GM12878 (cell line): ENCODE measurements at regions not wholly inside any gene's neighbourhood (a gene's known extent, or its start where the extent isn't known, plus 50 kb on each side); places are given as distances from the start of the nearest gene placed in this dataset.
A peak's percentile ranks its signal among the peaks of the same experiment; 100 is the strongest.
"Not testable (repeated sequence)": the region's sequence is repeated elsewhere in the genome, so short reads cannot be mapped to it uniquely, and the experiment has no call there.

Source experiments
- ATAC-seq: fragments of 200-7000 bp; cut with Tn5 transposase; 3 replicates; pipeline ENCODE4 v1.9.1; 2020; ENCODE audit warnings: mild to moderate bottlenecking, moderate library complexity
- BruUV-seq: library from RNA; stranded (reverse); fragments of 400-500 nt; replicated peaks from 2 replicates; lab custom pipeline; 2021; lab: Mats Ljungman, UMichigan
- CTCF ChIA-PET: fragments of 300-600 bp; sonication (Branson Sonifier 250); formaldehyde crosslinking; extraction: SDS; loops from one replicate; lab custom pipeline; 2021; ENCODE audit warnings: inconsistent platforms; lab: Yijun Ruan, JAX
- POLR2A ChIA-PET: fragments of 350-600 bp; formaldehyde crosslinking; extraction: SDS; loops from one replicate; lab custom pipeline; 2021; ENCODE audit warnings: inconsistent platforms; lab: Charles Lee
- RAD21 ChIA-PET: fragments of 300-600 bp; sonication (Branson Sonifier 250); formaldehyde crosslinking; loops from one replicate; lab custom pipeline; 2023; ENCODE audit warnings: antibody characterized with exemption; ENCODE audit not compliant: unreplicated experiment; lab: Charles Lee
- SMC1A ChIA-PET: fragments of 300-600 bp; sonication (Branson Sonifier 250); formaldehyde crosslinking; loops from one replicate; lab custom pipeline; 2023; ENCODE audit not compliant: unreplicated experiment, uncharacterized antibody; lab: Charles Lee
- DNase-seq: peaks from one replicate; pipeline ENCODE4 v3.0.0-alpha.2; 2011; ENCODE audit warnings: low read depth, low spot score
- FAIRE-seq: peaks from 3 replicates; lab custom pipeline; 2011; peaks lifted over from hg19 to GRCh38; lab: Jason Lieb, UNC
- H2AFZ ChIP-seq: 2 replicates; pipeline ENCODE4 v1.6.0; 2011; ENCODE audit warnings: low read depth, low read length, control low read depth; ENCODE audit not compliant: control insufficient read depth
- H3K27ac ChIP-seq: 2 replicates; pipeline ENCODE4 v1.5.1; 2011; ENCODE audit warnings: control low read depth; ENCODE audit not compliant: control insufficient read depth, insufficient read depth
- H3K27me3 ChIP-seq, 2 experiments: replicated peaks in 1 of 2; 2 replicates each; pipeline versions ENCODE4 v1.6.0 to v1.6.1; 2011; ENCODE audit warnings: low read length in 1 of 2; ENCODE audit not compliant: control insufficient read depth in 2 of 2, insufficient read depth in 2 of 2
- H3K36me3 ChIP-seq, 2 experiments: 2 replicates each; pipeline ENCODE4 v1.5.1; 2011; ENCODE audit warnings: low read length in 1 of 2; ENCODE audit not compliant: control insufficient read depth in 2 of 2, insufficient read depth in 2 of 2
- H3K4me1 ChIP-seq: 2 replicates; pipeline ENCODE4 v1.6.1; 2011; ENCODE audit warnings: mild to moderate bottlenecking, low read length, moderate library complexity, mixed read lengths; ENCODE audit not compliant: control insufficient read depth, insufficient read depth
- H3K4me2 ChIP-seq: 2 replicates; pipeline ENCODE4 v1.6.0; 2011; ENCODE audit warnings: control low read depth; ENCODE audit not compliant: control insufficient read depth, insufficient read depth
- H3K4me3 ChIP-seq: fragments of 200-600 bp; sonication (generic); 2 replicates; pipeline ENCODE4 v1.5.1; 2016
- H3K79me2 ChIP-seq: 2 replicates; pipeline ENCODE4 v1.6.0; 2011; ENCODE audit warnings: low read length; ENCODE audit not compliant: control insufficient read depth, insufficient read depth
- H3K9ac ChIP-seq: 2 replicates; pipeline ENCODE4 v1.8.0; 2011; ENCODE audit warnings: low read length, control low read depth, mixed read lengths; ENCODE audit not compliant: control insufficient read depth, insufficient read depth
- H3K9me3 ChIP-seq: replicated peaks from 3 replicates; pipeline ENCODE4 v1.5.1; 2011; ENCODE audit warnings: mild to moderate bottlenecking, low read length; ENCODE audit not compliant: control insufficient read depth, insufficient read depth
- H4K20me1 ChIP-seq: 2 replicates; pipeline ENCODE4 v1.6.0; 2011; ENCODE audit not compliant: control insufficient read depth, insufficient read depth
- NFYA ChIP-seq: IDR thresholded peaks from 2 replicates; pipeline ENCODE4 v1.6.1; 2011; ENCODE audit warnings: low read depth, mild to moderate bottlenecking, low read length, improper control_type of control experiment, borderline replicate concordance
- RAD51 ChIP-seq: fragments of 450-650 bp; IDR thresholded peaks from 2 replicates; pipeline ENCODE4 v1.6.1; 2016; ENCODE audit warnings: moderate library complexity, mild to moderate bottlenecking, inconsistent platforms
- ZNF24 ChIP-seq: fragments of 450-650 bp; IDR thresholded peaks from 2 replicates; pipeline ENCODE4 v1.6.1; 2017; ENCODE audit warnings: antibody characterized with exemption, mild to moderate bottlenecking
- WGBS: methylation state at CpG from one replicate; pipeline ENCODE4 v1.1.6; 2016; ENCODE audit warnings: low lambda C conversion rate; ENCODE audit not compliant: insufficient replicate concordance, insufficient coverage; ENCODE audit errors: missing lambda C conversion rate; 5-methylcytosine and 5-hydroxymethylcytosine counted together
- in situ Hi-C: fragments of 300-500 bp; cut with MboI; formaldehyde crosslinking; loops from 9 replicates; pipeline ENCODE4 v1.14.3; 2018; ENCODE audit warnings: mixed read lengths
- intact Hi-C: fragments of 100-400 bp; cut with micrococcal nuclease; formaldehyde crosslinking; loops from one replicate; pipeline ENCODE4 v1.14.2; 2022; ENCODE audit not compliant: unreplicated experiment
- TF ChIP-seq, protein P1 (sequence below): fragments of 450-650 bp; IDR thresholded peaks from 2 replicates; pipeline ENCODE4 v1.6.1; 2016; ENCODE audit warnings: mild to moderate bottlenecking

GRCh38 chr7:136267822-136268221, 290.7 kb upstream of the MTPN start:
- Histone ChIP-seq H3K9me3 (no peaks in the 10 kb centered on the region; the same call in 2 of the 3 replicates), H3K79me2 (no peaks in the 10 kb centered on the region), H4K20me1 (no peaks in the 10 kb centered on the region), H3K9ac (no peak overlapping the region), H3K4me1 (no peaks in the 10 kb centered on the region), H3K27ac (no peak overlapping the region), H2AFZ (no peak overlapping the region), H3K27me3 (no peaks in the 10 kb centered on the region), H3K4me2 (no peak overlapping the region), H3K36me3 (no peaks in the 10 kb centered on the region), H3K4me3 (no peak overlapping the region)
- TF ChIP-seq ZNF24: peak; percentile 51; the same call in 1 of the 2 replicates
- TF ChIP-seq NFYA: no peak
- in situ Hi-C loops (no loop called here), intact Hi-C loops (no loop called here)
- no peak for FAIRE-seq
- ChIA-PET SMC1A (no interaction called here), POLR2A (no interaction called here), RAD21 (no interaction called here), CTCF (no interaction called here)
- DNase-seq: no peak
- ATAC-seq: no peak
- WGBS: 93% methylated on average over 2 of the region's 2 CpGs
- BruUV-seq: no TSS peak

- RAD21 ChIA-PET: no interaction called here
- DNase-seq: no peak
- H4K20me1 ChIP-seq: no peaks in the 10 kb centered on the region
- H3K4me1 ChIP-seq: no peaks in the 10 kb centered on the region
- no peaks in the 10 kb centered on the region for H3K36me3 ChIP-seq
- no peak overlapping the region for H3K4me3 ChIP-seq
- no peaks in the 10 kb centered on the region for H3K27me3 ChIP-seq
- H3K9ac ChIP-seq: no peak overlapping the region
- H3K9me3 ChIP-seq: no peaks in the 10 kb centered on the region; the same call in 2 of the 3 replicates
- SMC1A ChIA-PET: no interaction called here
- TF ChIP-seq, protein P1, sequence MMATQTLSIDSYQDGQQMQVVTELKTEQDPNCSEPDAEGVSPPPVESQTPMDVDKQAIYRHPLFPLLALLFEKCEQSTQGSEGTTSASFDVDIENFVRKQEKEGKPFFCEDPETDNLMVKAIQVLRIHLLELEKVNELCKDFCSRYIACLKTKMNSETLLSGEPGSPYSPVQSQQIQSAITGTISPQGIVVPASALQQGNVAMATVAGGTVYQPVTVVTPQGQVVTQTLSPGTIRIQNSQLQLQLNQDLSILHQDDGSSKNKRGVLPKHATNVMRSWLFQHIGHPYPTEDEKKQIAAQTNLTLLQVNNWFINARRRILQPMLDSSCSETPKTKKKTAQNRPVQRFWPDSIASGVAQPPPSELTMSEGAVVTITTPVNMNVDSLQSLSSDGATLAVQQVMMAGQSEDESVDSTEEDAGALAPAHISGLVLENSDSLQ: no peak
- no peak for TF ChIP-seq RAD51
- BruUV-seq: no TSS peak
- no peak overlapping the region for H3K27ac ChIP-seq
- ATAC-seq: no peak
- intact Hi-C loops (no loop called here), in situ Hi-C loops (no loop called here)
- POLR2A ChIA-PET: no interaction called here
- no peak for FAIRE-seq
- no peaks in the 10 kb centered on the region for H3K79me2 ChIP-seq
- no peak overlapping the region for H2AFZ ChIP-seq
- CTCF ChIA-PET: no interaction called here
- no peak overlapping the region for H3K4me2 ChIP-seq
Observed at GRCh38 chr7:136266457-136266856, 289.3 kb upstream of the MTPN start.

DNA sequence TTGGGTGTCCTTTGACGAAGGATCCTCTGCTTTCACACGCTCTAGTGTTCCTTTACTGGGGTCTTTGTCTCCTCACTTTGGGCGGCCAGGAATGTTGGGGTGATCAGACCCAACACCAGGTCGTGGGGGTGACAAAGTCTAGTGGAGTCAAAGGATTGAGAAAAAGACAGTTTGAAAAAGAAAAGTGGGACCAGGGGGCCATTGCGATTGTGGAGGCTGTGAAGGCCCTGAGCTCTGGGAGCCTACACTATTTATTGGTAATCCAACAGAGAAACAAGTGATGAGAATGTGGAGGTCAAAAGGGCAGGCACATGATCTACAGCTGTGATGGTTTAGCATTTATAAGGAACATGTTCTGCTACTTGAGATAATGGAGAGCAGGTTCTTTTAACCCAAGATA, 287.1 kb upstream of the MTPN start:
- H4K20me1 ChIP-seq, H3K4me1 ChIP-seq, intact Hi-C loops, CTCF ChIA-PET, H3K4me3 ChIP-seq, BruUV-seq, DNase-seq, H3K36me3 ChIP-seq, H2AFZ ChIP-seq, H3K9ac ChIP-seq, RAD21 ChIA-PET, H3K4me2 ChIP-seq, H3K27ac ChIP-seq, ATAC-seq, H3K27me3 ChIP-seq, FAIRE-seq, H3K79me2 ChIP-seq, in situ Hi-C loops, H3K9me3 ChIP-seq, POLR2A ChIA-PET: not testable (repeated sequence)
- WGBS: 30% methylated on average over 5 of the region's 5 CpGs
- SMC1A ChIA-PET: interaction anchor here (1.5 kb wide), 1 partner anchor 13 kb away, joined by 4 read pairs; no protein-coding TSS in a partner anchor
